Activated CD8-positive, alpha-beta memory T cell treated with anti-CD3 and anti-CD28 coated beads for 36 hours (primary cell): ENCODE measurements at regions not wholly inside any gene's neighbourhood (a gene's known extent, or its start where the extent isn't known, plus 50 kb on each side); places are given as distances from the start of the nearest gene placed in this dataset.

Experiments used
- CTCF ChIA-PET: fragments of 350-600 bp; sonication (Branson Sonifier 250); formaldehyde crosslinking; loops from one replicate; lab custom pipeline; 2021; ENCODE audit warnings: antibody characterized with exemption; lab: Charles Lee
- POLR2A ChIA-PET: fragments of 350-600 bp; sonication (Branson Sonifier 250); formaldehyde crosslinking; loops from one replicate; lab custom pipeline; 2021; ENCODE audit warnings: antibody characterized with exemption; lab: Charles Lee

DNA sequence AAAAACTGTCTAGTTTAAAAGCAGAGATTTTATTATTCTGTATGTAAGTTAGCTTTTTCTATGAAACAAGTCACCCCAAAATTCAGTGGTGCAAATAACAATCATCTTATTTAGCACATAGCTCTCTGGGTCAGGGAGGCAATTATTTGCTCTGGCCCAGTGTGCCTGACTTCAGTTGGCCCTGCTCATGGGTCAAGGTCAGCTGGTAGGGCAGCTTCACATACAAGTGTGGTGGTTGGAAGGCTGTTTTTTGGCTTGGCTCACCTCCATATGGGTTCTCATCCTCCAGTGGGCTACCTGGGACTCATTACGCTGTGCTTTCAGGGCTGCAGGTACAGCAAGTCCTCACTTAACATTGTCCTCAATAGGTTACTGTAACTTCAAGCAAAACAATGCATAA is 228.6 kb downstream of the NR2F2 start:
- CTCF ChIA-PET, result no interaction called here
- POLR2A ChIA-PET, result no interaction called here

DNA sequence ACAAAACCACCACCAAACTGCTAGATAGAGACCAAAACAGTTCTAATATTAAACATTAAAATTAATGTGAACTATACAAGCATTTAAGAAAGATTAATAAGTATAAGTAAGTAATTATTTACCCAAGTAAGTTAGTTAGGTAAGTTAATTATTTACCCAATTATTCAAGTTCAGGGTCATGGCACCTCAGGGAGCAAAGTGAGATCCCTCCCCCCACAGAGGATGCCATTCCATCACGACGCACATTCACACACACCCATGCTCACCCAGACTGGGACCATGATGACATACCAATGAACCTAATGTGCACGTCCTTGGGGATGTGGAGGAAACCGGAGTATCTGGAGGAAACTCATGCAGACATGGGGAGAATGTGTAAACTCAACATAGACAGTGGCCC is 229.1 kb downstream of the NR2F2 start:
- ChIA-PET POLR2A (no interaction called here), CTCF (no interaction called here)

- ChIA-PET CTCF (no interaction called here), POLR2A (no interaction called here)
These were observed 229.9 kb downstream of the NR2F2 start for GRCh38 chr15:96560246-96560895.

DNA sequence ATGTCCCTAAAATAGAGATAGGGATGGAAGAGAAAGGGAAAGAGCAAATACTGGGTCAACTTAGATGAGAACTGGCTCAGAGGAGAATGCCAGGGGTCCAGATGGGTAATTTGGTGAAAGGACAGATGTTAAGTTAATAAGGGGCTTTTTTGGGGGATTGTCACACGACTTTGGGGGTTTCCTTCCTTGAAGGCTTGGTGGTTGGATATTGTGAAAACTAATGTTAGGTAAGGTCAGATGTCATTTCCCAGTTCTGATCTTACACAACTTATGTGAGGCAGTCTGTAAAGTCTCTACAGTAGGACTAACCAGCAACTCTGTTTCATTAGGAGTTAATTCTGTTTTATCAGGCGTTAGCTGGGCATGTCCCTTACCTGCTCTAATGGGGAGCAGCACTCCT is 231.1 kb downstream of the NR2F2 start:
- ChIA-PET CTCF (no interaction called here), POLR2A (no interaction called here)

DNA sequence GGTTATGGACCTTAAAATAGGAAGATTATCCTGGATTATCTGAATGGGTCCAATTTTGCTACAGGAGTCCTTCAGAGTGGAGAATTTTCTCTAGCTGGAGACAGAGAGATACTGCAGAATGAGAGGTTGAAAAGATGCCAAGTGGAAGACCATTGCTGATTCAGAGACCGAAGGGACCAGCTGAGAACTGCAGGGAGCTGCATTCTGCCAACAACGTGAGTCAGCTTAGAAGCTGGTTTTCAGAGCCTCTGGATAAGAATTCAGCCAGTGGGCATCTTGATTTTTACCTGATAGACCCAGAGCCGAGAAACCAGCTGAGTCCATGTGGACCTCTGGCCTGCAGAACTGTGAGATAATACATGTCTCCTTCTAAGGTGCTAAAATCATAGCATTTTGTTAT is 234.0 kb downstream of the NR2F2 start:
- ChIA-PET CTCF (no interaction called here), POLR2A (no interaction called here)

- POLR2A ChIA-PET, result no interaction called here
- CTCF ChIA-PET, result no interaction called here
These were observed 234.8 kb downstream of the NR2F2 start for GRCh38 chr15:96565266-96565665.

DNA sequence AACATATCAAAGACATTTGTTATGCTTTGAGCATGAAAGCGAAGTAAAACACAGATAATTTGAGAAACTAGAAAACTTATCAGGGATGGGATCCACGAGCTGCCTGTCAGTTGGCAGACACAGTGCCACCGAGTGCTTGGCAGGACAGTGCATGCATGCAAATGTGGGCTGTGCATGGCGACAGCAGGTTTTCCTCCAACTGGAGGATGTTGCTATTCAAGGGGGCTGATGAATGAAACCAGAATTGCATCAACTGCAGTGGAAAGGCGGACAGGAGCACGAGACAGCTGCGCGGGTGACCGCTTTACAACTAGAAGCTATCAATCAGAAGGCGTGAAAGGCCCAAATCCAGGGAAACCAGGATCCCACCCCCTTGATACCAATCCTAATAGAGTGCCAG is 244.3 kb downstream of the NR2F2 start:
- CTCF ChIA-PET, result no interaction called here
- POLR2A ChIA-PET, result no interaction called here

DNA sequence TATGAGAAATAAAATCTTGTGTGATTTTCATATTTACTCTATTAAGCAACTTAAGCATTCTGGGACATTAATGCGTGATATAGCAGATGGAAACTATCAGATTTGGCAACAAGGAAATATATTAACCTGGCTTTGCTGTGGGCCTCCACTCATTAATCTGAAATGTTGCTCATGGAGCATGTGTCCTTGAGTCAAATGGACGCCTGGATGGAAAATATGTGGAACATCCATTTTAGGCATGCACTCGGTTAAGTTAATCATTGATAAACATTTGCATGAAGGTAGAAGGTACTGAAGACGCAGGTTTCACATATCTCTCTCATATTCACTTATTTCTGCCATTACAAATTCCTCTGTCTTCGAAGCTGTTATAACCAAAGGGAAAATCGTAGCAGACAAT is 246.1 kb downstream of the NR2F2 start:
- CTCF ChIA-PET, result no interaction called here
- POLR2A ChIA-PET, result no interaction called here

- ChIA-PET POLR2A (no interaction called here), CTCF (no interaction called here)
These were observed 247.9 kb downstream of the NR2F2 start for GRCh38 chr15:96578393-96578792.

GRCh38 chr15:96581371-96581770 is 250.9 kb downstream of the NR2F2 start:
- ChIA-PET POLR2A (no interaction called here), CTCF (no interaction called here)

DNA sequence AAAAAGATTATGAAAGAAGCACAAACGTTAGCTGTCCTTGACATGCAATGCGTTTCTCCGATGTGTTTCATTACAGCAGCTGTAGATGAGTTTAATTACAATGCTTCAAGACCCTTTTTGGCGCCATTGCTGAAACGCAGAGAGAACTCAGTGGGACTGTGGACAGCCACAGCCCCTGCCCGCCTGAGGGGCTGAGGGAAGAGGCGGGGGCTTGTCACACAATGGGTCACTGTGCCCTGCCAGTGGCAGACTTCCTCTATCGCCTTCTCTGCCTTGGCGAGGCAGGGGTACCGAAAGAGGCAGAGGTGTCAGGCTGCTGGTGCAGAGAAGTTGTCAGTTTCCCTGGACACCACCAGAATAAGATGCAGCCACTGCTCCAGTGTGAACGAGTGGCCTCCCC is 252.0 kb downstream of the NR2F2 start:
- POLR2A ChIA-PET, result no interaction called here
- CTCF ChIA-PET, result no interaction called here

- CTCF ChIA-PET, result no interaction called here
These were observed 253.2 kb downstream of the NR2F2 start for GRCh38 chr15:96583671-96584070.

DNA sequence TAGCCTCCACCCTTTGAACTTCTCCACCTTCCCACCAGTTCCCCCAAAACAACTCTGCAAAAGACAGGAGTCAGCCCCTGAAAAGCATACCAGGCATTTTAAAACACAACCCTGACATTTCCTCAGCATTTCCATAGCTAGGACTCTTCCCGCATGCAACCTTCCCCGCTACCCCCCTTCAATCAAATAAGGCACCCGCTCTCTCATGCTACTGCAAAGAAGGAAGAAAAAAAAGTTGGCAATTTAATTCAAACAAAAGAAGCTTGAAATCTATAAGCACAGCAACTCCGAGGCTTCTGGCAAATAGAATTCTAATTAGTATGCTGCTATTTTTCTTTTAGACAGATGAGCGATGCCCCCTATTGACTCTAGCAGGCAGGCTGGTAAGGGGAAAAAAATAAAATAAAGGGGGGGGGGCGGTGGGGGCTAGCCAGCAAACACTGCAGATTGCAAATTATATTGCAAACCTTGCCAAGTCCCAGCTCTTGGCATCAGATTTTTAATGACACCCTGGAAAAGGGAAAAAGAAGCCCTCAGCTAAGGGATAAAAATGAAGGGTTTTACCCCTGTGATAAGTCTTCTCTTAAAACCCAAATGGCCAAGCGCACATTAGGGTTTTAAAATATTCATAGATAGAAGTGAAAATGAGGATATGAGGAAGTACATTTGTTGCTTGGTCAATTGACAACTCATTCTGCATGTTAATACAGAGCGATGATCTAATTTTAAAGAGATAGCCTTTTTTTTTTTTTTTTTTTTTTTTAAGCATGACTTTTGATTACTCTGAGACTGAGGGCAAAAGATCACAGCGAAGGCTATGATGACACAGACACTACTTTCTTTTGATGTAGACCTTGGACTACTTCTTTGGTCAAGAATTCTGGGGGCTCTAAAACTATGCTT is 255.2 kb downstream of the NR2F2 start:
- CTCF ChIA-PET, result interaction anchor here (0.5 kb wide), 1 partner anchor 1661 kb away, joined by 3 read pairs; no protein-coding TSS in a partner anchor
- POLR2A ChIA-PET, result no interaction called here

More at GRCh38 chr15:96583671-96584070, 253.2 kb downstream of the NR2F2 start:
- POLR2A ChIA-PET, result no interaction called here

DNA sequence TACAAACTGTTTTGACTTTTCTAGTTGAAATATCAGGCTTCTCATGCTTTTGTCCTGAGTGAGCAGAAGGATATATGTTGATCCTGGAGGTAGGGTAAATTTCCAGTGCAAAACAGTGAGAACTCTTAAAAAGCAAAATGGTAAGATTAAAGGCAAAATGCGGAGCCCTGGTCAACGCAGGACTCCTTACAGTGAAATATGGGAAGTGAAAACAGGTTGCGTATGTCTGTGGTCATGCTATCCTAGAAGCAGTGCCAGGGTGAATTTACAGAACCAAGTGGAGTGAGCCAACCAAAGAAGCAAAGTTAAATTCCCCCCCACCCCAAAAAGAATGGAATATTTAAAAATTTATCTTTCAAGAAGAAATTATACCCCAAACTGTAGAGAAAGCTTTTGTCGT is 256.4 kb downstream of the NR2F2 start:
- ChIA-PET CTCF (no interaction called here), POLR2A (no interaction called here)

- ChIA-PET POLR2A (no interaction called here), CTCF (no interaction called here)
These were observed 259.4 kb downstream of the NR2F2 start for GRCh38 chr15:96589864-96590263.

DNA sequence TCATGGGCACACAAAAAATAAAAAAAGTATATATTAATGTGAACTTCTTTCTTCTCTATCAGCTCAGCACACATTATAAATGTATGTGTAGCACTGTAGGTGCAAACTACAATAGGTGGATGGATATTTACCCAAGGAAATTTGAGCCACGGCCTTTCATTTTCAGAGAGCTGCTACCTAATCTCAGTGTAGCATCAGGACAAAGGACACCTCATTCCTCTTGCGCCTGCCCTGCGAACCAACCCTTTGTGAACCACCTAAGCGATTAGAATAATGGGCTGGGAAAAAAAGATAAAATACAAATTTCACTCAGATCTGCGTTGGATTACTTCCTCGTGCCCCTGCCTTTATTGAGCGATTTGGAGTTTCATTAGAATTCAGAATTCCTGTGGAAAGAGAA is 263.2 kb downstream of the NR2F2 start:
- POLR2A ChIA-PET, result no interaction called here
- CTCF ChIA-PET, result interaction anchor here (0.6 kb wide), 1 partner anchor 232 kb away, joined by 4 read pairs; no protein-coding TSS in a partner anchor

GRCh38 chr15:96595951-96596350 is 265.5 kb downstream of the NR2F2 start:
- POLR2A ChIA-PET, result no interaction called here

GRCh38 chr15:96598514-96598913 is 268.0 kb downstream of the NR2F2 start:
- ChIA-PET CTCF (no interaction called here), POLR2A (no interaction called here)

More at GRCh38 chr15:96595951-96596350, 265.5 kb downstream of the NR2F2 start:
- CTCF ChIA-PET, result no interaction called here

DNA sequence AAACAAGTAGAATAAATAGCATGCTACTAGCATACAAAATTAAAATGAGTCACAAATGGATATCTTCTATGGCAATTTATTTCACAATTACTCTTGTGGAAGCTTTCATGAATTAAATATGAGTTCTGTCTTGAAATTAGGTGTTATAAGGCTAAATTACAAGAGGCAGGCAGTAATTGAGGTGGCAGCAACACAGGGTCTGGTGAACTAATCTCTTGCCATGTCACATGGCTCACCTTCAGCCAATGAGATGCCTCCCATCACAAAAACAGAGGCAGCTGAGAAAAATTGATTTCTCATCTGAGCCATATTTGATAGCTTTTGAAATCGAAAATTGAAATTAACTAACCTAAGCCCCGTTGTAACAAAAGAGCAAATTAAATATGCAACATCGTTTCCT is 268.8 kb downstream of the NR2F2 start:
- CTCF ChIA-PET, result no interaction called here
- POLR2A ChIA-PET, result no interaction called here

DNA sequence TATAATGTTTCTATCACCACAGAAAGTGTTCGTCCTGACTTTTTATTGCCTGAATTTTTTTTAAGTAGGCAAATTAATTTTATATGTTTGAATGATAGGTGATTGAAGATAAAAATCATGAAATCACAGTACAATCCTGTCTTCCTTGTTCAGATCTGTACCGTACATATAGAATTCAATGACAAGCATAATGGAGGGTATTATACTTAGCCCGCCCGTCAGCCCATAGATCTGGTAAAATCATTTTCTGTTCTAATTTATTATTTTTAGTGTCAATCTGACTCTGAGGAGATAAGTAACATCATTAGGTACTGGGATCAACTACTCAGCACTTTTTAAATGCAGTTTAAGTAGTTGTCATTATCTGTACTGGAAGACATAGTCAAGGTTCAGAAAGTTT is 269.9 kb downstream of the NR2F2 start:
- CTCF ChIA-PET, result no interaction called here

DNA sequence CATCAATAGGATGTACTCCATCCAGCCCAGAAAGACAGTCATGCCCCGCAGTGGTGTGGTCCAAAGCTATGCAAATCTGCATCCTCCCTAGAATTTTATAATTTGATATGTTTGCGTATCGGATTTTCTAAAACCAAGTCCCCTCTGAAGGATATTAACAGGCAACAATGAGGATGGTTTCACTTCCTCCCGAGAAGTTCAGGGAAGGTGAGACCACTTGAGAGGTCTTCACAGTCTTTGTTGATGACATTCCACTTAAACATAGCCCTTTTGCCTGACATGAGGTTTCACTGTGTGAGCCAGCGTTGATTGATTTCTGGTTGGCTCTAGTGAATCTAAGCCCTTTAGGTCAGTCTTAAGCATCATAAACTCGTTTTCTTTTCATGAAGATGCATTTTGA is 276.1 kb downstream of the NR2F2 start:
- ChIA-PET POLR2A (no interaction called here), CTCF (no interaction called here)

More for the DNA sequence above, 269.9 kb downstream of the NR2F2 start:
- POLR2A ChIA-PET, result no interaction called here
